Gastrocnemius medialis (tissue), 4 donors: ENCODE measurements at regions not wholly inside any gene's neighbourhood (a gene's known extent, or its start where the extent isn't known, plus 50 kb on each side); places are given as distances from the start of the nearest gene placed in this dataset.

Experiments used
- ATAC-seq, 2 donors: fragments of 150-250 bp; one replicate each; pipeline ENCODE4 v1.9.1; 2016
- DNase-seq, 2 donors: peaks; one replicate each; pipeline ENCODE4 v3.0.0-alpha.2; 2019
- H3K27ac ChIP-seq, 4 donors: fragments of 200-600 bp; sonication (generic); 1 replicate in 1 of 4; 2 replicates in 3 of 4; pipeline ENCODE4 v1.5.1; 2016 to 2018; ENCODE audit warnings: mild to moderate bottlenecking in 2 of 4, moderate library complexity in 1 of 4
- H3K27me3 ChIP-seq, 3 donors: fragments of 200-600 bp; sonication (generic) in 2 of 3; 1 replicate in 1 of 3; 2 replicates in 2 of 3; pipeline versions ENCODE4 v1.5.1 to v1.6.0; 2016 to 2019; ENCODE audit warnings: mild to moderate bottlenecking in 1 of 3, moderate library complexity in 1 of 3
- H3K36me3 ChIP-seq, 2 donors: fragments of 200-600 bp; sonication (generic) in 1 of 2; one replicate each; pipeline ENCODE4 v1.5.1; 2017 to 2018
- H3K4me1 ChIP-seq, 2 donors: fragments of 200-600 bp; sonication (generic) in 1 of 2; one replicate each; pipeline ENCODE4 v1.5.1; 2016 to 2017; ENCODE audit warnings: mild to moderate bottlenecking in 2 of 2
- H3K4me3 ChIP-seq, 4 donors: fragments of 200-600 bp; sonication (generic) in 3 of 4; 1 replicate in 1 of 4; 2 replicates in 3 of 4; pipeline ENCODE4 v1.5.1; 2016 to 2019; ENCODE audit warnings: mild to moderate bottlenecking in 2 of 4
- H3K9me3 ChIP-seq, 3 donors: fragments of 200-600 bp; sonication (generic) in 2 of 3; 1 replicate in 1 of 3; 2 replicates in 2 of 3; pipeline ENCODE4 v1.5.1; 2016 to 2019
- CTCF ChIP-seq, 5 experiments: fragments of 450-650 bp in 3 of 5; fragments of 200-600 bp in 2 of 5; sonication (generic) in 2 of 5; IDR thresholded peaks in 4 of 5; conservative IDR thresholded peaks in 1 of 5; 1 replicate in 4 of 5; 2 replicates in 1 of 5; pipeline ENCODE4 v1.5.1; 2016 to 2019; ENCODE audit warnings: antibody characterized with exemption in 5 of 5, mild to moderate bottlenecking in 3 of 5, moderate library complexity in 3 of 5
- POLR2A ChIP-seq, 2 donors: fragments of 450-650 bp; IDR thresholded peaks; one replicate each; pipeline ENCODE4 v1.6.1; 2017; ENCODE audit warnings: antibody characterized with exemption in 2 of 2, mild to moderate bottlenecking in 2 of 2, moderate library complexity in 2 of 2
- in situ Hi-C, 4 donors: fragments of 200-750 bp; cut with MboI; loops; one replicate each; pipeline versions ENCODE4 v1.15.0 to v1.8.0; 2017; ENCODE audit warnings: low sequenced_read_pairs in 4 of 4
- intact Hi-C: fragments of 100-400 bp; cut with DNase I; formaldehyde crosslinking; loops from one replicate; pipeline ENCODE4 v1.15.1; 2023; ENCODE audit warnings: low total_unique reads

GRCh38 chr18:38019292-38019691 lies 453.7 kb upstream of the CELF4 start:
- Histone ChIP-seq H3K27me3 (no peaks in the 10 kb centered on the region), H3K9me3 (no peaks in the 10 kb centered on the region), H3K36me3 (no peaks in the 10 kb centered on the region), H3K27ac (no peak overlapping the region), H3K4me1 (no peaks in the 10 kb centered on the region), H3K4me3 (no peak overlapping the region)
- DNase-seq (no peak), ATAC-seq (no peak)
- in situ Hi-C loops, result no loop called here
- no peak for TF ChIP-seq POLR2A (IDR thresholded peaks at IDR 0.05)
- no peak for TF ChIP-seq CTCF (IDR thresholded peaks at IDR 0.05 in 4 of 5, conservative IDR thresholded peaks at IDR 0.05 in 1 of 5)
- intact Hi-C loops, result no loop called here

GRCh38 chr18:38010971-38011857 lies 445.6 kb upstream of the CELF4 start:
- Histone ChIP-seq H3K27ac (no peak overlapping the region), H3K9me3 (no peaks in the 10 kb centered on the region), H3K27me3 (no peaks in the 10 kb centered on the region), H3K4me1 (no peaks in the 10 kb centered on the region), H3K36me3 (no peaks in the 10 kb centered on the region), H3K4me3 (no peak overlapping the region)
- intact Hi-C loops (no loop called here), in situ Hi-C loops (no loop called here)
- no peak for ATAC-seq
- no peak for DNase-seq
- TF ChIP-seq POLR2A (IDR thresholded peaks at IDR 0.05) (no peak), CTCF (IDR thresholded peaks at IDR 0.05 in 4 of 5, conservative IDR thresholded peaks at IDR 0.05 in 1 of 5) (no peak)

GRCh38 chr18:38010037-38010436 lies 444.4 kb upstream of the CELF4 start:
- TF ChIP-seq CTCF (IDR thresholded peaks at IDR 0.05 in 4 of 5, conservative IDR thresholded peaks at IDR 0.05 in 1 of 5), result no peak
- TF ChIP-seq POLR2A (IDR thresholded peaks at IDR 0.05), result no peak
- Histone ChIP-seq H3K9me3 (no peaks in the 10 kb centered on the region), H3K36me3 (no peaks in the 10 kb centered on the region), H3K4me1 (no peaks in the 10 kb centered on the region), H3K27me3 (no peaks in the 10 kb centered on the region), H3K4me3 (no peak overlapping the region), H3K27ac (no peak overlapping the region)
- ATAC-seq, result no peak
- no peak for DNase-seq
- in situ Hi-C loops, result no loop called here
- intact Hi-C loops, result no loop called here

GRCh38 chr18:38009320-38009719 lies 443.7 kb upstream of the CELF4 start:
- no peaks in the 10 kb centered on the region for H3K9me3 ChIP-seq
- in situ Hi-C loops, result no loop called here
- no peak for ATAC-seq
- H3K27me3 ChIP-seq, result no peaks in the 10 kb centered on the region
- no peak for TF ChIP-seq POLR2A (IDR thresholded peaks at IDR 0.05)
- intact Hi-C loops, result no loop called here
- H3K27ac ChIP-seq, result no peak overlapping the region
- H3K4me1 ChIP-seq, result no peaks in the 10 kb centered on the region
- no peak for DNase-seq
- no peaks in the 10 kb centered on the region for H3K36me3 ChIP-seq
- H3K4me3 ChIP-seq, result no peak overlapping the region

- in situ Hi-C loops (no loop called here), intact Hi-C loops (no loop called here)
- DNase-seq (no peak), ATAC-seq (no peak)
- no peaks in the 10 kb centered on the region for H3K9me3 ChIP-seq
- no peak overlapping the region for H3K27ac ChIP-seq
- no peaks in the 10 kb centered on the region for H3K27me3 ChIP-seq
- no peaks in the 10 kb centered on the region for H3K36me3 ChIP-seq
- no peak overlapping the region for H3K4me3 ChIP-seq
- H3K4me1 ChIP-seq, result no peaks in the 10 kb centered on the region
- TF ChIP-seq POLR2A (IDR thresholded peaks at IDR 0.05) (no peak), CTCF (IDR thresholded peaks at IDR 0.05 in 4 of 5, conservative IDR thresholded peaks at IDR 0.05 in 1 of 5) (no peak)
These were observed 442.2 kb upstream of the CELF4 start for GRCh38 chr18:38007676-38008330.
